ENCODE measurements at regions not wholly inside any gene's neighbourhood (a gene's known extent, or its start where the extent isn't known, plus 50 kb on each side); places are given as distances from the start of the nearest gene placed in this dataset.
A peak's percentile ranks its signal among the peaks of the same experiment; 100 is the strongest.
"Not testable (repeated sequence)": the region's sequence is repeated elsewhere in the genome, so short reads cannot be mapped to it uniquely, and the experiment has no call there.

DNA sequence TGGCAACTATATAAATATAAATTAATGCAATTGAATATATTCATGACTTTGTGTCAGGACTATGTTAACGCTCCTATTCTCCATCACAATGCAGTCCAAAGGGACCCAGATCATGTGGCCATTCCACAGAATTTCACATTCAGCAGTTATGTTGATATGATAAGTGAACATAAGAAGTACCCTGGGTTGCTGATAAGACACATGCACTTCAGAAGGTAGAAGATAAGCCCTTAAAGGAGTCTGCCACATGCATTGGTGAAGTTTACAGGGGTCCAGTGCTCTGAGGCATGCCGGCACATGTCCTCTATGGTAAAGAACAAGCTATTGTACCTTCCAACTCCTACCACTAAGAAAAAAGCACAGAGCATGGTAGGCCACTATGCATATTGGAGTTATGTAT is 76.4 kb downstream of the PHAX start:
- no peak for DNase-seq (ENCODE audit: low read depth)

GRCh38 chr5:126680191-126680817 is 79.6 kb downstream of the PHAX start:
- DNase-seq (ENCODE audit: low read depth): peak; percentile 71

GRCh38 chr5:126681314-126681713 is 80.6 kb downstream of the PHAX start:
- not testable (repeated sequence) for DNase-seq (ENCODE audit: low read depth)

DNA sequence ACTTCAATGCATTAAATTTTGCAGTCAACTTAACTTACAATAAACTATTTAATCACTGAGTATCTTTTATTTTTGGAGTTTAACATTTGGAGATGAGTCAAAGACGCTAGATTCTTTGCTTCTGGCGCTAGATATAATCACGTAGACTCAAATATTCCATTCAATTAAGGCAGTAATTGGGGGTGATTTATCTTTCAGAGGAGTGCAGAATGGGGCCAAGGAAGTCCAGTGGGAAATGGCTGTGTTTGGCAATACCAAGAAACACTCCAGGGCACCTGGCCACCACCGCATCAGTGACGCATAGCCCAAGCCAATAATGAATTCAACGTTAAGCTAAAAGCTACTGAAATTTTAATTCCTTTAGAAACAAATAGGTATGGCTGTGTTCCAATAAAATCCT is 81.2 kb downstream of the PHAX start:
- DNase-seq (ENCODE audit: low read depth): no peak

DNA sequence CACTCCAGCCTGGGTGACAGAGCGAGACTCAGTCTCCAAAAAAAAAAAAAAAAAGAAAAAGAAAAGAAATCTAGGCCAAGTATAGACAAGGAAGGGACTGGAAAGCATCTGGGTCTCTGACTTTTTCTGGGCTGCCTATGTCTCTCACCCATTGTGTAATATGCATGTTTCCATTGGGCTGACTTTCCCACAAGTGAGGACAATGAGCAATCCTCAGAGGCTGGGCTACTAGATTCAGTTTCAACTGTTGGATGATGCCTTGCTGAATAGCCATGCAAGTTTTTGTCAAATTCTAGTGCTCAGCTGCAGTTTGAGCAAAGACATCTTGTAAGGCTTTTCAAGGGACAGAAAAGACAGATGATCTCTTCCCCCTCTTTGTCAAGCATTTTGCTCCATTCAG is 82.1 kb downstream of the PHAX start:
- no peak for DNase-seq (ENCODE audit: low read depth)

DNA sequence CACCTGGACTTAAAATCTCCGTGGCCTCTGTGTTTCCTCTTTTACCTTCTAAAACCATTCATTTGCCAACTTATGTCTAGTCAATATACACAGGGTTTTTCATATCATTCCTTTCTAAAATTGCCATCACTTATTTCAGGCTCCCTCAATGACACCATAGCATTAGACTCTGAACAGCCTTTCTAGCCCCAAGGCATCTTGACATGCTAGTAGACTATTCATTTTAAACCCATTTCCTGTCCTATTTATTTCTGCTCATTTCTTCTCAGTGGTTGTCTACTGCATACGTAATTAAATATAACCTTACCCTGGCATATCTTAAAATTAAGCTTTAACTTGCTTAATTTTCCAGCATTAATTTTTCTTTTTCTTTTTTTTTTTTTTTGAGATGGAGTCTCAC is 83.2 kb downstream of the PHAX start:
- no peak for DNase-seq (ENCODE audit: low read depth)

DNA sequence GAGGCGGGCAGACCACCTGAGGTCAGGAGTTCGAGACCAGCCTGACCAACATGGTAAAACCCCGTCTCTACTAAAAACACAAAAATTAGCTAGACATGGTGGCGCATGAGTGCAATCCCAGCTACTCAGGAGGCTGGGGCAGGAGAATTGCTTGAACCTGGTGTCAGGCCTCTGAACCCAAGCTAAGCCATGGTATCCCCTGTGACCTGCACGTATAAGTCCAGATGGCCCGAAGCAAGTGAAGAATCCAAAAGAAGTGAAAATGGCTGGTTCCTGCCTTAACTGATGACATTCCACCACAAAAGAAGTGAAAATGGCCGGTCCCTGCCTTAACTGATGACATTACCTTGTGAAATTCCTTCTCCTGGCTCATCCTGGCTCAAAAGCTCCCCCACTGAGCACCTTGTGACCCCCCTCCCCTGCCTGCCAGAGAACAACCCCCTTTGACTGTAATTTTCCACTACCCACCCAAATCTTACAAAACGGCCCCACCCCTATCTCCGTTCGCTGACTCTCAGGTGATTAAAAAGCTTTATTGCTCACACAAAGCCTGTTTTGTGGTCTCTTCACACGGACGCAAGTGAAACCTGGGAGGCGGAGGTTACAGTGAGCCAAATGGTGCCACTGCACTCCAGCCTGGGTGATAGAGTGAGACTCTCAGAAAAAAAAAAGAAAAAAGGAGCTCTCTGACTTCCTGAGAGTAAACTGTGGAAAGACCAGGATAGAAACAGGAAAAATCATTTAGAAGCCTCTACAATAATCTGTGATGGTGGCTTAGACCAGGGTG is 84.1 kb downstream of the PHAX start:
- not testable (repeated sequence) for DNase-seq (ENCODE audit: low read depth)

GRCh38 chr5:126686451-126687126 is 85.8 kb downstream of the PHAX start:
- DNase-seq (ENCODE audit: low read depth): no peak

DNA sequence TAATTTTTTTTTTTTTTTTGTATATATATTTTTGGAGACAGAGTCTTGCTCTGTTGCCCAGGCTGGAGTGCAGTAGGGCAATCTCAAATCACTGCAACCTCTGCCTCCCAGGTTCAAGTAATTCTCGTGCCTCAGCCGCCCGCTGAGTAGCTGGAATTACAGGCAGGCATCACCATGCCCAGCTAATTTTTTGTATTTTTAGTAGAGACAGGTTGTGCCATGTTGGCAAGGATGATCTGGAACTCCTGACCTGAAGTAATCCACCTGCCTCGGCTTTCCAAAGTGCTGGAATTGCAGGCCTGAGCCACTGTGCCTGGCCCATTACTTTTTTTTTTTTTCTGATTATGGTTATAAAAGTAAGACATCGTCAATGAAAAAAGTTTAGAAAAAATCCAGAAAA is 84.0 kb upstream of the LMNB1 start:
- DNase-seq (ENCODE audit: low read depth): no peak

DNA sequence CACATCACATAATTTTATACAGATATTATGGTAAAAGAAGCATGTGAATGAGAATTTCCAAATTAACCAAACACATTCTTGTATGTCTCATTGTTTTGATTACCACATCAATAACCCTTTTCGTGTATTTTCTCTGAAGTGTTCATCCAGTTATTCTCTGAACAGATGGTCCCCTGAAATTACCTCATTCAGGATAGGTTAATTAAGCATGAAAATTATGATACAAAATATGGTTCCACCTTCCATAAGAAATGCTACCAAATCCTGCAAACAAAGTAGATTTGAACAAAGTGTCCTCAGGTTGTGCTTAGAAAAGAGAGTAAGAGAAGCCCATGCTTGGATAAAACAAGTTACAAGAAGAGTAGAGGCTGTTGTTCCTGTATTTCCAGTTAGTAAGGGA is 83.1 kb upstream of the LMNB1 start:
- no peak for DNase-seq (ENCODE audit: low read depth)

GRCh38 chr5:126694403-126694802 is 82.5 kb upstream of the LMNB1 start:
- no peak for DNase-seq (ENCODE audit: low read depth)

DNA sequence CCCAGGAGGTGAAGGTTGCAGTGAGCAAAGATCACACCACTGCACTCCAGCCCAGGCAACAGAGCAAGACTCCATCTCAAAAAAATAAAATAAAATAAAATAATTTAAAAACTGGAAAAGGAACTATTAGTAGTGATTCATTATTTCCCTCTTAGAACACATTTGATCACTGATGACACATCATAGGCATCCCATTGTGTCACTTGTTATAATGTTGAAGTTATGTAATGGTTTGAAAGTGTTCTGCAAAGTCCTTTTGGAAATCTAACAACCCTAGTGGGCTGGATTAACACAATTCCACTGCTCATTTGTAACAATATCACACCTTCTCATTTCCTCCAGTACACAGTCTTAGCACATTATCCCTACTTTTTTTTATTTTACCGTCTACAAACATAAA is 81.8 kb upstream of the LMNB1 start:
- no peak for DNase-seq (ENCODE audit: low read depth)

DNA sequence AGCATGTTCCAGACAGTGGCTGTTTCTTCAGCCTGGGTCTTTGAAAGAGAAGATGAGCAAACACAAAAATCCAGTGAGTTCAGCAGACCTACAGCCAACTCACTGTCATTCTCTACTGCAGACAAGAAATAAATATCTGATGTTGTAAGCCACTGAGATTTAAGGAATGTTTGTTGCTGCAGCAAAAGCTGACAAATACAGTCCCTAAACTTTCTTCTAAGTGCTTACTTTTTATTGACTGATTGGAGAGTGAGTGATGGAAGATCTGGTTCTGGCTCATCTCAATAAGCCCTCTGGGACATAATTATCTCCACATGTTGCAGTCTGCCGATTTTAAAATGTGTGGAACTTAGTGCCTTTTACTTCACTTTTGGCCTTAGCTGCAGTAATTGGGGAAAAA is 69.9 kb upstream of the LMNB1 start:
- DNase-seq (ENCODE audit: low read depth): no peak

DNA sequence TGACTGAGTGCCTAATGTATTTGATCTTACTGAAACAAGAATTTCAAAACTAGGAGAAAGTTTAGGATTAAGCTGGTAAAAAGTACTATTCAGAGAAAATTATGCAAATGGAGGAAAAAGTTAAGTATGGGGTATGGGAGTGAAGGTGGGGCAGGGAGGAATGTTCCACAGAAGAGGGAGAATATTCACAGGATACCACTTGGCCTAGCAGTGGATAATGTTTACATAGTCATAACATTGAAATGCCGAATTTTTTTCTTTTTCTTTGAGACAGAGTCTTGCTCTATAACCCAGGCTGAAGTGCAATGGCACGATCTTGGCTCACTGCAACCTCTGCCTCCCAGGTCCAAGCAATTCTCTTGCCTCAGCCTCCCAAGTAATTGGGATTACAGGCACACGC is 61.2 kb upstream of the LMNB1 start:
- DNase-seq (ENCODE audit: low read depth): no peak

DNA sequence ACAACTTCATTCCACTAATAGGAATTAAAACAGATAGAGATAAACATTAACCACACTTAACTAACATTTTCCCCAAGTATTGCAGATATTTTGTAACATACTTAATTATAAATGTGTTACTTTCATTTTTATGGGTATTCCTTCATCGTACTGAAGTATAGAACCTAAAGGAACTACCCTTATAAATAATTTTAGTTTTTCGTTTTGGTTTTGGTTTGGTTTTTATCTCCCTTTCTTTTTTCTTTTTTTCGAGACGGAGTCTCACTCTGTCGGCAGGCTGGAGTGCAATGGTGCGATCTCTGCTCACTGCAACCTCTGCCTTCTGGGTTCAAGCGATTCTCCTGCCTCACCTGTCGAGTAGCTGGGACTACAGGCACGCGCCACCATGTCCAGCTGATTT is 60.1 kb upstream of the LMNB1 start:
- no peak for DNase-seq (ENCODE audit: low read depth)

DNA sequence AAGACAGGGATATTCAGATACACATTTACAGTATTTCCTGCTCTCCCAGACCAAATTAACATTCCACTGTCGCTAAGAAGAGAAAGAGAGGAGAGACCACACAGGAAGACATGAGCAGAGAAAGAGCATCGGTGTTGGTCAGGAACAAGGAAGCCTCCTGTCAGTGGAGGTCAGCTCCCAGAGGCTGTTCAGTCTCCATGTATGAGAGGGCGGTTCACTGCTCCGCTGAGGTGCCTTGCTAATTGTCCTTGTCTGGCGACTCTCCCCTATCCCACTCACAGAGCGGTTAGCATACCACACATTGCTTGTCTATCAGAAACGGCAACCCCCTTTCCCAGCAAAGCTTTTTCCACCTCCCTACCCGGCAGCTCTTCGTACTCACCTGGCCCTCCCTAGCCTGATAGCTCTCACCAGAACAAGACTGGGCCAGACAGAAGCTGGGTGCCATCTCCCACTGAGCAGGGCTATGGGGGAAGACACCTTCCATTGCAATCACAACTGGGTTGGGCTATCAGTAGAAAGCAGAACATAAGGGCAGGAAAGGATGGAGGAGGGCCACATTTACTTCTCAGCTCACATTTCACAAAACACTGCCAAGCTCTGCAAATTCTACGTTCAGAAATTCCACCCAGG is 58.6 kb upstream of the LMNB1 start:
- no peak for DNase-seq (ENCODE audit: low read depth)

DNA sequence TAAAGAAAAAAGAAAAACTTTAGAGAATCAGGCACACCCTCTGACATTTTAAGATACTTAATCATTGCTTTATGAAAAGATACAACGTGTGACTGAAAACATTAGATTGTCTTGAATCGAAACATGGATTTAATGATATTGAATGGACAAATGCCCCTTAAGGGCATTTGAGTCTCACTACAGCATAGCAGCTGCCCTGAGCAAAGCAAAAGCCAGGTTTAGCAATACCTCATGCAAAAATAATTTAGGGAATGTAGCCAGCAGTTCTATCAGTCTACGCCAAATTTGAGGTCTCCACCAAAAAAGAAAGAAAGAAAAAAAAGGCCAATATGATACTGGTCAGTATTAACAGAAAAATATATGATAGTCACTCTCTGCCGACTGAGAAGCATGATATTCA is 56.6 kb upstream of the LMNB1 start:
- DNase-seq (ENCODE audit: low read depth): no peak

- peak; percentile 4 for DNase-seq (ENCODE audit: low read depth)
These were observed 53.3 kb upstream of the LMNB1 start for GRCh38 chr5:126723643-126724042.

Measured in stromal cell of bone marrow (primary cell).